ENCODE measurements at regions not wholly inside any gene's neighbourhood (a gene's known extent, or its start where the extent isn't known, plus 50 kb on each side); places are given as distances from the start of the nearest gene placed in this dataset.
"Not testable (repeated sequence)": the region's sequence is repeated elsewhere in the genome, so short reads cannot be mapped to it uniquely, and the experiment has no call there.

GRCh38 chr4:187075514-187075913 is 351.9 kb upstream of the FAT1 start:
- no peaks in the 10 kb centered on the region for H3K36me3 ChIP-seq (ENCODE audit: control insufficient read depth, insufficient read depth, low read length)
- H3K9me3 ChIP-seq (ENCODE audit: control insufficient read depth, insufficient read depth, low read length) = no peaks in the 10 kb centered on the region
- H3K27me3 ChIP-seq (ENCODE audit: control insufficient read depth, insufficient read depth, low read length) = no peaks in the 10 kb centered on the region
- H3K4me1 ChIP-seq (ENCODE audit: control insufficient read depth, insufficient read depth, low read length) = peaks cover 4% of the 10 kb centered on the region; the same call in 1 of the 2 replicates
- DNase-seq (ENCODE audit: low read depth, low spot score) = no peak
- no peak overlapping the region for H3K4me3 ChIP-seq (ENCODE audit: low read length)
- no CpG with 5 or more reads among the region's 4 CpGs for WGBS (ENCODE audit: insufficient coverage, insufficient read length)
- no peak overlapping the region for H3K27ac ChIP-seq (ENCODE audit: low read length)

DNA sequence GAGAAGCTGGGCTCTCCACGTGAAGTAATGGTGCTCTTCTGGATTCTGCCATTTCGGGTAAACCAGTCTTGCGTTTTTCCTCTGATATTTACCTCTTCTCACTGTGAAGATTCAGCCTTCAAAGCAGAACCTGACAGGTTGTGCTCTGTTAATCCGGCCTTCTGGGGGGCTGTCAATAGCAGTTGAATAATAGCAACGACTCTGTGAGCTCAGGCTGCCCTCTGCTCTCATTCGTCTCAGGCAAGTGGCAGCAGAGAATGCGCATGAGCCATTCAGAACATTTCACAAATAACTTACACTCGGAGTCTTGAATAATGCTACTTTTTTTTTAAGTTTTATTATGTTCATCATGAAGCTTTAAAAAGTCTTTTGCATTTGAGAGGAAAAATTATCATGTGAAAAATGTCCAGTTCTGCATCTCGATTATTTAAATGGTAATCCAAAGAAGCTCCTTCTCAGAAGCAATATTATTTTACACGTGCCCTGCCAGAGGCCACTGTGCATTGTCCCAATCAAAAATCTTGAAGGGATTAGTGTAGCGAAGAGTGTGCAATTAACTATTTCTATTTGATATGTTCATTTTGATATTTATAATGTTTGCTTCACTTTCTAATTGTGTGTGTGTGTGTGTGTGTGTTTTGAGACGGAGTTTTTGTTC is 354.2 kb upstream of the FAT1 start:
- H3K4me1 ChIP-seq (ENCODE audit: control insufficient read depth, insufficient read depth, low read length) = peaks cover 2% of the 10 kb centered on the region; the same call in 1 of the 2 replicates
- no peak overlapping the region for H3K4me3 ChIP-seq (ENCODE audit: low read length)
- no peaks in the 10 kb centered on the region for H3K27me3 ChIP-seq (ENCODE audit: control insufficient read depth, insufficient read depth, low read length)
- no peaks in the 10 kb centered on the region for H3K9me3 ChIP-seq (ENCODE audit: control insufficient read depth, insufficient read depth, low read length)
- no peak overlapping the region for H3K27ac ChIP-seq (ENCODE audit: low read length)
- no peak for DNase-seq (ENCODE audit: low read depth, low spot score)
- no peaks in the 10 kb centered on the region for H3K36me3 ChIP-seq (ENCODE audit: control insufficient read depth, insufficient read depth, low read length)
- WGBS (ENCODE audit: insufficient coverage, insufficient read length) = no CpG with 5 or more reads among the region's 12 CpGs

GRCh38 chr4:187084701-187085100 is 361.0 kb upstream of the FAT1 start:
- Histone ChIP-seq H3K4me3 (ENCODE audit: low read length) (no peak overlapping the region), H3K9me3 (ENCODE audit: control insufficient read depth, insufficient read depth, low read length) (no peaks in the 10 kb centered on the region), H3K4me1 (ENCODE audit: control insufficient read depth, insufficient read depth, low read length) (no peaks in the 10 kb centered on the region), H3K27ac (ENCODE audit: low read length) (no peak overlapping the region), H3K27me3 (ENCODE audit: control insufficient read depth, insufficient read depth, low read length) (no peaks in the 10 kb centered on the region), H3K36me3 (ENCODE audit: control insufficient read depth, insufficient read depth, low read length) (no peaks in the 10 kb centered on the region)
- no CpG with 5 or more reads among the region's 4 CpGs for WGBS (ENCODE audit: insufficient coverage, insufficient read length)
- no peak for DNase-seq (ENCODE audit: low read depth, low spot score)

DNA sequence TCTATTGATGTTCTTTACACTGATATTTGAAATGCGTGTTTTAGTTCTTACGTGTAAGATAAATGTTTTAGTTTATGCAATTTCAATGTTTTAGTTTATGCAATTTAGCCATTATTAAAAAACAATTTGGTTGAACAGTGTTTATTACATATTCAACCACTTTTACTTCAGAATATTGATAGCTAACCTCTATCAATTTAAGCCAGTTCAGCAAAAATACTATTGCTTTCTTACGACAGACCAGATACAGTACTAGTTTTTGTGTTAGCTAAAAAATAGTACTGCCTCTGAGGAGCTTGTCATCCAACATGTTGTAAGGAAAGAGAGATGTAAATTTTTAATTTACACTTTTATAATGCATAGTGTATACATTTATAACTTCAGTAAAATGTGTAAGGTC is 361.7 kb upstream of the FAT1 start:
- Histone ChIP-seq H3K4me1 (ENCODE audit: control insufficient read depth, insufficient read depth, low read length) (no peaks in the 10 kb centered on the region), H3K27me3 (ENCODE audit: control insufficient read depth, insufficient read depth, low read length) (no peaks in the 10 kb centered on the region), H3K27ac (ENCODE audit: low read length) (no peak overlapping the region), H3K36me3 (ENCODE audit: control insufficient read depth, insufficient read depth, low read length) (no peaks in the 10 kb centered on the region), H3K4me3 (ENCODE audit: low read length) (no peak overlapping the region), H3K9me3 (ENCODE audit: control insufficient read depth, insufficient read depth, low read length) (no peaks in the 10 kb centered on the region)
- DNase-seq (ENCODE audit: low read depth, low spot score) = no peak
- no CpG with 5 or more reads among the region's 3 CpGs for WGBS (ENCODE audit: insufficient coverage, insufficient read length)

GRCh38 chr4:187086151-187086550 is 362.5 kb upstream of the FAT1 start:
- no peak for DNase-seq (ENCODE audit: low read depth, low spot score)
- Histone ChIP-seq H3K36me3 (ENCODE audit: control insufficient read depth, insufficient read depth, low read length) (no peaks in the 10 kb centered on the region), H3K4me1 (ENCODE audit: control insufficient read depth, insufficient read depth, low read length) (no peaks in the 10 kb centered on the region), H3K27me3 (ENCODE audit: control insufficient read depth, insufficient read depth, low read length) (no peaks in the 10 kb centered on the region), H3K9me3 (ENCODE audit: control insufficient read depth, insufficient read depth, low read length) (no peaks in the 10 kb centered on the region), H3K4me3 (ENCODE audit: low read length) (no peak overlapping the region), H3K27ac (ENCODE audit: low read length) (no peak overlapping the region)
- WGBS (ENCODE audit: insufficient coverage, insufficient read length) = no CpG with 5 or more reads among the region's 5 CpGs

DNA sequence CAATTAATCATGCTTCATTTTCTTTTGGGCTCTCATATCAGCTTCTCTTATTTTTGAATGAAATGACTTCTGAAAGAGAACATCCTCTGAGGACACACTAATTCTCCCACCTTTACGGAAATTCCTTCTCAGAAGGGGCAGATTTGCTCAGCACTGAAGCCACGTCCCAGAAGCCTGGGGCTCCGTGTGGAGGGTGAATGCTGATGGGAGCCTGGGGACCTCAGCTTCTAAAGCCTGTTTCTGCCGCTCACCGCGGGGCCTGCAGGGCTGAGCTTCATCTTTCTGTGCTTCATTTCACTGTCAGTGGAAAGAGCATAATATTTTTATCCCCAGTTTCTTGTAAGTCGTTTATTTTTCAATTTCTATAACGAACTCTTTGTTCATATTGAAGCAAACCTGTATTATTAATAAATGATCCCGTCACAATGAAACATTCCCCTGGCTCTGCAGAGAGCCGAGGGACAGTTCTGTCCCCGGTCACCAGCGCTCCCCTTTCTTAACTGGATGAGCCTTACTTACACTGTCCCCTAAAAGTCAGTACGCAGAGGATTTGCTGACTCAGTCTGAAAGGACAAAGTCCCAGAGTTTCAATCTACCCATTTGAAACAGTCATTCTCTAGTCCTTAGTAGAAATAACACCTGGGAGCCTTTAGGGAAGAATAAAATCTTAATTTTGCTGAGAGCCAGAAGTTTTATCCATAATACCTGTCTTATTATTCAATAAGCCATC is 364.6 kb upstream of the FAT1 start:
- Histone ChIP-seq H3K9me3 (ENCODE audit: control insufficient read depth, insufficient read depth, low read length) (no peaks in the 10 kb centered on the region), H3K4me1 (ENCODE audit: control insufficient read depth, insufficient read depth, low read length) (no peaks in the 10 kb centered on the region)
- no CpG with 5 or more reads among the region's 13 CpGs for WGBS (ENCODE audit: insufficient coverage, insufficient read length)

DNA sequence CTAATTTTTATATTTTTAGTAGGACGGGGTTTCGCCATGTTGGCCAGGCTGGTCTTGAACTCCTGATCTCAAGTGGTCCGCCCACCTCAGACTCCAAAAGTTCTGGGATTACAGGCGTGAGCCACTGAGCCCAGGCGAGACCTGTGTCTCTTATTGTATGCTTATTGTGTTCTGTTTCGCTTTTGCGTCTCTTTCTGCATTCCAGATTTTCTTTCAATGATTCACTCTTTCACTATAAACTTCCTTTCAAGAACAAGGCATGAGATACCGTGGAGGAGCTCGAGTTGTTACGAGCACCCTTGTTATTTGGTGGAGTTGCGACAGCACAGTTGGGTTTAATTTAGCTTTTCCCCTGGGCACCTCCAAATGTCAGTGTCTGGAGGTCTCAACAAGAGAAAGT is 366.7 kb upstream of the FAT1 start:
- Histone ChIP-seq H3K27ac (ENCODE audit: low read length) (no peak overlapping the region), H3K36me3 (ENCODE audit: control insufficient read depth, insufficient read depth, low read length) (no peaks in the 10 kb centered on the region), H3K27me3 (ENCODE audit: control insufficient read depth, insufficient read depth, low read length) (no peaks in the 10 kb centered on the region), H3K4me3 (ENCODE audit: low read length) (no peak overlapping the region), H3K9me3 (ENCODE audit: control insufficient read depth, insufficient read depth, low read length) (no peaks in the 10 kb centered on the region), H3K4me1 (ENCODE audit: control insufficient read depth, insufficient read depth, low read length) (no peaks in the 10 kb centered on the region)
- DNase-seq (ENCODE audit: low read depth, low spot score) = no peak
- no CpG with 5 or more reads among the region's 11 CpGs for WGBS (ENCODE audit: insufficient coverage, insufficient read length)

More for the DNA sequence above, 364.6 kb upstream of the FAT1 start:
- no peak for DNase-seq (ENCODE audit: low read depth, low spot score)
- no peak overlapping the region for H3K4me3 ChIP-seq (ENCODE audit: low read length)
- no peak overlapping the region for H3K27ac ChIP-seq (ENCODE audit: low read length)
- no peaks in the 10 kb centered on the region for H3K27me3 ChIP-seq (ENCODE audit: control insufficient read depth, insufficient read depth, low read length)
- H3K36me3 ChIP-seq (ENCODE audit: control insufficient read depth, insufficient read depth, low read length) = no peaks in the 10 kb centered on the region

DNA sequence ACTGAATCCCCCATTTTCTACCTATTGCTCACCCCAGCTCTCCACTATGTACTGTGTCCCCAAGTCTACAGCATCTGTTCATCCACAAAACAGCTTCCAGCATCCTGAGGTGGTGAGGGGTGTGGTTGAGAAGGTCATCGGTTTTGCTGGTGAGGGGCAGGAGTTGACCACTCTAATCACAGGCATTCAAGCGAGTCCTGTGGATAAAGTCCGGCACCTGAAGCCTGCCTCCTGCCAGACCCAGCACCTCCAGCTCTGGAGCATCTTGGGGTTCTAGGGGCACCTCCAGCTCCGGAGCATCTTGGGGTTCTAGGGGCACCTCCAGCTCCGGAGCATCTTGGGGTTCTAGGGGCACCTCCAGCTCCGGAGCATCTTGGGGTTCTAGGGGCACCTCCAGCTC is 367.2 kb upstream of the FAT1 start:
- H3K27me3 ChIP-seq (ENCODE audit: control insufficient read depth, insufficient read depth, low read length); H3K9me3 ChIP-seq (ENCODE audit: control insufficient read depth, insufficient read depth, low read length); H3K27ac ChIP-seq (ENCODE audit: low read length); H3K4me3 ChIP-seq (ENCODE audit: low read length); H3K4me1 ChIP-seq (ENCODE audit: control insufficient read depth, insufficient read depth, low read length); DNase-seq (ENCODE audit: low read depth, low spot score); H3K36me3 ChIP-seq (ENCODE audit: control insufficient read depth, insufficient read depth, low read length): not testable (repeated sequence)
- WGBS (ENCODE audit: insufficient coverage, insufficient read length) = no CpG with 5 or more reads among the region's 6 CpGs

DNA sequence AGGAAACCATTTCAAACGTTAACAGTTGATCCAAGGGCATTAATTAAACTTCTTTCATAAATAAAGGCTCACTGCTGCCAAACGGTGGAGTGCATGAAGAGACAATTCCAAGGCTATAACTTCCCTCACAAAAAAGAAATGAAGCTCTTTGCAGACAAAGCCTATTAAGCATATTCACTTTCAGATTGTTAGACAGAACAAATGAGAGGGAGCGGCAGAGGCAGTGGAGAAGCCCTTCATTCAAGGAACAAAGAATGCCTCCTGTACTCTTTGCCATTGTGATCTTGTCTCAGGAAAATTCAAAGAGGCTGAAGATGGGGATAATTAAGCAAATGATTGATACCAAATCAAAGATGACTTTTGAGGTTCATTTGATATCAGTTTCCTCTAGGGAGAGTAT is 370.5 kb upstream of the FAT1 start:
- DNase-seq (ENCODE audit: low read depth, low spot score) = no peak
- no peak overlapping the region for H3K27ac ChIP-seq (ENCODE audit: low read length)
- no peaks in the 10 kb centered on the region for H3K36me3 ChIP-seq (ENCODE audit: control insufficient read depth, insufficient read depth, low read length)
- H3K27me3 ChIP-seq (ENCODE audit: control insufficient read depth, insufficient read depth, low read length) = no peaks in the 10 kb centered on the region
- H3K4me1 ChIP-seq (ENCODE audit: control insufficient read depth, insufficient read depth, low read length) = no peaks in the 10 kb centered on the region
- no peak overlapping the region for H3K4me3 ChIP-seq (ENCODE audit: low read length)
- no CpG with 5 or more reads among the region's 3 CpGs for WGBS (ENCODE audit: insufficient coverage, insufficient read length)
- no peaks in the 10 kb centered on the region for H3K9me3 ChIP-seq (ENCODE audit: control insufficient read depth, insufficient read depth, low read length)

GRCh38 chr4:187098429-187098828 is 374.8 kb upstream of the FAT1 start:
- Histone ChIP-seq H3K4me3 (ENCODE audit: low read length) (no peak overlapping the region), H3K27me3 (ENCODE audit: control insufficient read depth, insufficient read depth, low read length) (no peaks in the 10 kb centered on the region), H3K4me1 (ENCODE audit: control insufficient read depth, insufficient read depth, low read length) (no peaks in the 10 kb centered on the region), H3K36me3 (ENCODE audit: control insufficient read depth, insufficient read depth, low read length) (no peaks in the 10 kb centered on the region), H3K9me3 (ENCODE audit: control insufficient read depth, insufficient read depth, low read length) (no peaks in the 10 kb centered on the region), H3K27ac (ENCODE audit: low read length) (no peak overlapping the region)
- no peak for DNase-seq (ENCODE audit: low read depth, low spot score)
- WGBS (ENCODE audit: insufficient coverage, insufficient read length) = no CpG with 5 or more reads among the region's 2 CpGs

- no peak for DNase-seq (ENCODE audit: low read depth, low spot score)
- WGBS (ENCODE audit: insufficient coverage, insufficient read length) = no CpG with 5 or more reads among the region's 4 CpGs
- Histone ChIP-seq H3K4me1 (ENCODE audit: control insufficient read depth, insufficient read depth, low read length) (no peaks in the 10 kb centered on the region), H3K4me3 (ENCODE audit: low read length) (no peak overlapping the region), H3K27me3 (ENCODE audit: control insufficient read depth, insufficient read depth, low read length) (no peaks in the 10 kb centered on the region), H3K27ac (ENCODE audit: low read length) (no peak overlapping the region), H3K9me3 (ENCODE audit: control insufficient read depth, insufficient read depth, low read length) (no peaks in the 10 kb centered on the region), H3K36me3 (ENCODE audit: control insufficient read depth, insufficient read depth, low read length) (no peaks in the 10 kb centered on the region)
Measured at GRCh38 chr4:187103351-187103750, 379.7 kb upstream of the FAT1 start.

All from iPS DF 6.9 (cell line).